ENCODE measurements at regions not wholly inside any gene's neighbourhood (a gene's known extent, or its start where the extent isn't known, plus 50 kb on each side); places are given as distances from the start of the nearest gene placed in this dataset.

DNA sequence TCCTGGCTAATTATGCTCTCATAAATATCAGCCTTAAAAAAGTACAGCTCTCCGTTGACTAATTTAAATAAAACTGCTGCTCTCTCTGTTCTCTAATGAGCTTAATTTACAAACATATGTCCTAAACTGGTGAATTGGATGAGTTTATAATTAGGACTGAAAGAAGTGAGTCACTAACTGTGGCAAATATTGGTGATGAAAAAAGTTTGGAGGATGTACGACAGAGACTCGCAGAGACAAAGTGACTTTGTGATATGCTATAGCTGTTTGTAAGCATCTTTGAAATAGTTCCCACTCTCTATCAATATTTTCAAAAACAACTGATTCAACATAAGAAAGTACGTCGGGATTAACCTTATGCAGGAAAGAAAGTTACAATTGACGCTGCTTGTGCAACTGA is 138.9 kb upstream of the TMEFF2 start:
- no peaks in the 10 kb centered on the region for H3K36me3 ChIP-seq (ENCODE audit: control insufficient read depth, insufficient read depth, low read length, severe bottlenecking)
- no peak overlapping the region for H3K4me3 ChIP-seq (ENCODE audit: low read length)
- H3K4me1 ChIP-seq (ENCODE audit: control insufficient read depth, insufficient read depth, low read length) = no peaks in the 10 kb centered on the region
- no peak overlapping the region for H3K9ac ChIP-seq (ENCODE audit: low read length)
- no peaks in the 10 kb centered on the region for H3K9me3 ChIP-seq (ENCODE audit: control insufficient read depth, low read length)
- no peaks in the 10 kb centered on the region for H3K27me3 ChIP-seq (replicated peaks; ENCODE audit: control insufficient read depth, insufficient read depth, low read length)
- DNase-seq (ENCODE audit: low read depth) = no peak

DNA sequence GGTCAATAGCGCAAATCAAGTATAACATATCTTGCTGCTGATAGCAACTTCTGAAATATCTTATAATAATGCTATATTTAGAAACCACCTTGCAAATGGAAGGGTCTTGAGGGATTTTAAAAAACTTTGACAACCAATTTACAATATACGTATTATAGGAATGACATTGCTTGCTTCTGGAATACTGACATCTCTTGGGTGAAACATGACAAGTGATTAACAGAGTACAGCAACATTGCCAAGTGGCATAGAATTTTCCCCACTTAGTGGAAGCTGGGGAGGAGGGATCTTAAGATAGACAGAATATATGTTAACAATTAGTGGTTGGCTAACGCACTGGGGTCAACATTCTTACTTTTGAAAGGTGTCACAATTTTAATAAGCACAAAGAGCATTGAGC is 133.6 kb upstream of the TMEFF2 start:
- no peaks in the 10 kb centered on the region for H3K36me3 ChIP-seq (ENCODE audit: control insufficient read depth, insufficient read depth, low read length, severe bottlenecking)
- no peaks in the 10 kb centered on the region for H3K4me1 ChIP-seq (ENCODE audit: control insufficient read depth, insufficient read depth, low read length)
- no peak for DNase-seq (ENCODE audit: low read depth)
- H3K9ac ChIP-seq (ENCODE audit: low read length) = no peak overlapping the region
- H3K9me3 ChIP-seq (ENCODE audit: control insufficient read depth, low read length) = no peaks in the 10 kb centered on the region
- H3K27me3 ChIP-seq (replicated peaks; ENCODE audit: control insufficient read depth, insufficient read depth, low read length) = no peaks in the 10 kb centered on the region
- H3K4me3 ChIP-seq (ENCODE audit: low read length) = no peak overlapping the region

DNA sequence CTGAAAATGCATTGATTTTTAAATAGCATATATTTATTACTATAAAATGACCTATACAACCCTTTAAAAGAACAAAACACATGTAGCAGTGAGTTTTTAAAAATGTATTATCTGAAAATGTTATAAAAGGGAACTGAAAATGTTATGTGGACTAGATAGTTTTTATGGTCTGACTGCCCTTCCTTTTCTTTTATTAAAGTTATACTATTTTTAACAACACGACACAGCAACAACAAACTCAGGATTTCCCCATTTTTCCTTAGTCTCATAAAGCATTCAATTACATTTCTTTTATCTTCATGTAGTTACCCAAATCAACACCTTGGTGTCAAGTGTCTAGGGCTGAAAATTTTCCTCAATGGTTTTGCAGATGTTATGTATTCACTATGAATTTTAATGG is 132.8 kb upstream of the TMEFF2 start:
- Histone ChIP-seq H3K9me3 (ENCODE audit: control insufficient read depth, low read length) (no peaks in the 10 kb centered on the region), H3K27me3 (replicated peaks; ENCODE audit: control insufficient read depth, insufficient read depth, low read length) (no peaks in the 10 kb centered on the region), H3K4me1 (ENCODE audit: control insufficient read depth, insufficient read depth, low read length) (no peaks in the 10 kb centered on the region), H3K4me3 (ENCODE audit: low read length) (no peak overlapping the region), H3K9ac (ENCODE audit: low read length) (no peak overlapping the region), H3K36me3 (ENCODE audit: control insufficient read depth, insufficient read depth, low read length, severe bottlenecking) (no peaks in the 10 kb centered on the region)
- DNase-seq (ENCODE audit: low read depth) = no peak

DNA sequence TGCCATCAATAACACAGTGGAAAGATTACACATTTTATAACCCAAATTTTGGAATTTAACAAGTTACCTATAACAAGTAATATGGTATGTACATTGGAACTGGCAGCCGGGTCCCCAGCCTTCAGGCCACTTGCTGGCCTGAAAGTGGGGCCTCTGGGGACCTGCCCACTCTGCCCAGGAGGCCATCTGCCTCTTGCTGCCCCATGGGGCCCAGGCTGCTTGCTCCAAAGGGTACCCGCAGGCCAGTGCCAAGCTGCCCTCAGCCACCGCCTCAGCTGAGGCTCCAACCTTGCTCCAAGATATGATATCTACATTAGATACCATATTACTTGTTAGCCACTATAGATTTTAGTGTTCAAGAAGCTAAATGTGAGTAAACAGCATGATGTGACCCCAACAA is 120.8 kb upstream of the TMEFF2 start:
- H3K9me3 ChIP-seq (ENCODE audit: control insufficient read depth, low read length) = no peaks in the 10 kb centered on the region
- no peak overlapping the region for H3K4me3 ChIP-seq (ENCODE audit: low read length)
- no peaks in the 10 kb centered on the region for H3K4me1 ChIP-seq (ENCODE audit: control insufficient read depth, insufficient read depth, low read length)
- no peaks in the 10 kb centered on the region for H3K36me3 ChIP-seq (ENCODE audit: control insufficient read depth, insufficient read depth, low read length, severe bottlenecking)
- no peak for DNase-seq (ENCODE audit: low read depth)
- no peak overlapping the region for H3K9ac ChIP-seq (ENCODE audit: low read length)
- H3K27me3 ChIP-seq (replicated peaks; ENCODE audit: control insufficient read depth, insufficient read depth, low read length) = no peaks in the 10 kb centered on the region

DNA sequence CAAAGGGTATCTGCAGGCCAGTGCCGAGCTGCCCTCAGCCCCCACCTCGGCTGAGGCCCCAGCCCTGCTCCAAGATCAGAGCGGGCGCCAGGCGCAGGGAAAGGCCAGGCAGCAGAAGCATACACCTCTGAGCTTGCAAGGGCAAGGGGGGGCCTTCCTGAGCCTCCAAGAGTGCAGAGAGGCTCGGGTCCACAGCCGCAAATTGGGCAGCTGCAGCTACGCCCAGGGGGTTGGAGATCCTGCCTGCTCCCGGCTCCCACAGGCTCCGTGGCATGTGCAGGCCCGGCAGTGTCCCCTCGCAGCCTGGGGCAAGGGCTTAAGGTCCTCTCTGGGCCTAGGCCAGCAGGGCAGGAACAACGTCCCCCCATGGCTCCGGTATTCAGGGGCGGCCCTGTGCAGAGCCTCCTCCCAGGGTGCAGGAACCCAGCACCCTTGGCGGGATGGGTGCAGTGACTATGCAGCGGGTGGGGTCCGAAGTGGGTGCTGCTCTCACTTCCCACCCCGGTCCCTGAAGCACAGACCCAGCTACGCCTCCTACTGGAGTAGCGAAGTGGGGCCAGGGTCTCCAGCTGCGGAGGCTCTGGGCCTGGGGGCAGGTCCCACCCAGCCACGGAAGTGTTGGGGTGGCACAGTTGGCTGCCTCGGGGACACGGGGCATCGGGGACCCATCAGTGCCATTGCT is 120.2 kb upstream of the TMEFF2 start:
- no peak for DNase-seq (ENCODE audit: low read depth)
- H3K4me3 ChIP-seq (ENCODE audit: low read length) = no peak overlapping the region
- H3K9me3 ChIP-seq (ENCODE audit: control insufficient read depth, low read length) = no peaks in the 10 kb centered on the region
- H3K9ac ChIP-seq (ENCODE audit: low read length) = no peak overlapping the region
- no peaks in the 10 kb centered on the region for H3K4me1 ChIP-seq (ENCODE audit: control insufficient read depth, insufficient read depth, low read length)
- no peaks in the 10 kb centered on the region for H3K27me3 ChIP-seq (replicated peaks; ENCODE audit: control insufficient read depth, insufficient read depth, low read length)
- H3K36me3 ChIP-seq (ENCODE audit: control insufficient read depth, insufficient read depth, low read length, severe bottlenecking) = no peaks in the 10 kb centered on the region

DNA sequence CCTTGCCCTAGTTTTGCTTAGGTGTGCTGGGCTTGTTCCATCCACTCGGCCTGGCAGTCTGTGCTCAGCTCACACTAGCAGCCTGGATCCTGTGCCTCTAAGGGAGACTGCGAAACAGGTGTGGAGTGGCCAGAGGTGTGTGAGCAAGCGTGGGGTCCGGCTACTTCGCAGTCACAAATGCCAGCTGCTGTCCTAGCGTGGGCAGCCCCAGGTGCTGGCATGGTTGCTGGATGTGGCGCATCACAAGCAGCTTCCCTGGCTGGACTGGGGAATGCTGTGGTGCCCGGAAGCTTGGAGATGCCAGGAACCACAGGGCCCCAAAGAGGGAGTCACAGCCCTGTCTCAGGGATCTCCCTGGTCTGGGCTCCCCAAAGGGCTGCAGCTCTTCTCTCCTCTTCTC is 119.0 kb upstream of the TMEFF2 start:
- Histone ChIP-seq H3K4me1 (ENCODE audit: control insufficient read depth, insufficient read depth, low read length) (no peaks in the 10 kb centered on the region), H3K4me3 (ENCODE audit: low read length) (no peak overlapping the region), H3K27me3 (replicated peaks; ENCODE audit: control insufficient read depth, insufficient read depth, low read length) (no peaks in the 10 kb centered on the region), H3K36me3 (ENCODE audit: control insufficient read depth, insufficient read depth, low read length, severe bottlenecking) (no peaks in the 10 kb centered on the region), H3K9me3 (ENCODE audit: control insufficient read depth, low read length) (no peaks in the 10 kb centered on the region), H3K9ac (ENCODE audit: low read length) (no peak overlapping the region)
- no peak for DNase-seq (ENCODE audit: low read depth)

DNA sequence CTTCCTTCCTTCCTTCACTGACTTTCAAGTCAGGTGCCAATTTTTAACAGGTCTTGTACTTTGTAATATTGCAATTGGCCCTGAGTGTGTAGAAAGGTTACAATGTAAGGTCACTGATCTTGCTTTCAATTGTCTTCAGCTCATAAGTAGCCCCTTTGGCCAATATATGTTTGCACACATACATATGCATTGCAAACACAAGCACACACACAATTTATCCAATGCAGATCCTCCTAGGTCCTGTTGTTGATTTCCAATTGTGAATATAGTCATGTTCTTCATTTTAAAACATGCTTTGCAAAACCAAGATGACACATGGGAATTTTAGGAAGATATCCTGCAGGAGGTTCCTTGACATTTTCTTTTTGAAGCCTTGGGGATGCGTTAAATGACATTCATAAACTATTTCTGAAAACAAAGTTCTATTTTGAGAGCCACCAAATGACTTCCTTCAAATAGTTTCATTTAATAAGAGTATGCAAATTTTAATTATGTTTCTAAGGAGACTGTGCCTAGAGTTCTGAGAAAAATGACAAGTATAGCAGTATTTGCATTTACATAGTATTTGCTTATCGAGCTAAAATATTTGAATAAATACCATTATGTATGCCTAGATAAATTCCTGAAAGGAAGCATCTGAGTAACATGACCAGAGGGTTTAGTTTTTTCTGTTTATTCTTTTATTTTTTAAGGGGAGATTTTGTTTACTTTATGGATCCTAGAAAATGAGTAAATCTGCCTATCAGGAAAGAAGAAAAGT is 117.1 kb upstream of the TMEFF2 start:
- H3K4me3 ChIP-seq (ENCODE audit: low read length) = no peak overlapping the region

DNA sequence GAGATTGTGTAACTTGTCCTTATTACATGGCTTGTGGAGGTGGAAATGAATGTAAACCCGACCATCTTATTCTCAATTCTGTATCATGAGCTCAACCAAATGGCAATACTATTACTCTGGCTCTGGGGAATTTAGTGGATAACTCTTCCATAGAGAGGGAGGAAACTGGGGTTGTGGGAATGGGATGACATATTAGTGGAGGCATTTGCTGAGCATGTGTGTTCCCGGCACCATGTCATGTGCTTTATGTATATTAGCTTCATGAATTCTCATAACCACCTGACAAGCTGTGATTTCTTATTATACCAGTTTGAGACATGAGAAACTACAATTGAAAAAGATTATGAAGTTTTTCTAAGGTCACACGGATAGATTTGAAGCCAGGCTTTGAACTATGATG is 112.8 kb upstream of the TMEFF2 start:
- DNase-seq (ENCODE audit: low read depth) = no peak
- Histone ChIP-seq H3K9ac (ENCODE audit: low read length) (no peak overlapping the region), H3K27me3 (replicated peaks; ENCODE audit: control insufficient read depth, insufficient read depth, low read length) (no peaks in the 10 kb centered on the region), H3K9me3 (ENCODE audit: control insufficient read depth, low read length) (no peaks in the 10 kb centered on the region), H3K4me3 (ENCODE audit: low read length) (no peak overlapping the region), H3K4me1 (ENCODE audit: control insufficient read depth, insufficient read depth, low read length) (no peaks in the 10 kb centered on the region), H3K36me3 (ENCODE audit: control insufficient read depth, insufficient read depth, low read length, severe bottlenecking) (no peaks in the 10 kb centered on the region)

More for the DNA sequence above, 117.1 kb upstream of the TMEFF2 start:
- H3K36me3 ChIP-seq (ENCODE audit: control insufficient read depth, insufficient read depth, low read length, severe bottlenecking) = no peaks in the 10 kb centered on the region
- H3K9me3 ChIP-seq (ENCODE audit: control insufficient read depth, low read length) = no peaks in the 10 kb centered on the region
- no peaks in the 10 kb centered on the region for H3K4me1 ChIP-seq (ENCODE audit: control insufficient read depth, insufficient read depth, low read length)
- no peak for DNase-seq (ENCODE audit: low read depth)
- no peak overlapping the region for H3K9ac ChIP-seq (ENCODE audit: low read length)
- no peaks in the 10 kb centered on the region for H3K27me3 ChIP-seq (replicated peaks; ENCODE audit: control insufficient read depth, insufficient read depth, low read length)

DNA sequence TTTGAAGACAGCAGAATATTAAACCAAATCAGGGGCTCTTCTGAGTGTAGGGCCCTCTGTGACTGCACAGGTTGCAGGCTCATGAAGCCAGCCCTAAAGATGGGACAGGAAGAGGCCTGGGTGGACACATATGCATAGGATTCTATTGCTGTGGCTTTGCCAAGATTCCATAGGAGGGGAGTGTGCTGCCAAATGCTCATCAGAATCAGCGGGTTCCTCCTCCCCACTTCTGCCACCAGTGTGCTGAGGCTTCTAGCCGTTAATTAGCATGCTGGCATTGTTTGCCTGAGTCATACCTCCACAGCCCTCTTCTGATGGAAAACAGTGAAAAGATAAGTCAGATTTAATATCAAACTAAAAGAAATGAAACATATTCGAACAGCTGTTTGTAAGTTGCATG is 103.9 kb upstream of the TMEFF2 start:
- Histone ChIP-seq H3K4me1 (ENCODE audit: control insufficient read depth, insufficient read depth, low read length) (no peaks in the 10 kb centered on the region), H3K9me3 (ENCODE audit: control insufficient read depth, low read length) (no peaks in the 10 kb centered on the region), H3K36me3 (ENCODE audit: control insufficient read depth, insufficient read depth, low read length, severe bottlenecking) (no peaks in the 10 kb centered on the region), H3K4me3 (ENCODE audit: low read length) (no peak overlapping the region), H3K27me3 (replicated peaks; ENCODE audit: control insufficient read depth, insufficient read depth, low read length) (no peaks in the 10 kb centered on the region), H3K9ac (ENCODE audit: low read length) (no peak overlapping the region)
- no peak for DNase-seq (ENCODE audit: low read depth)

DNA sequence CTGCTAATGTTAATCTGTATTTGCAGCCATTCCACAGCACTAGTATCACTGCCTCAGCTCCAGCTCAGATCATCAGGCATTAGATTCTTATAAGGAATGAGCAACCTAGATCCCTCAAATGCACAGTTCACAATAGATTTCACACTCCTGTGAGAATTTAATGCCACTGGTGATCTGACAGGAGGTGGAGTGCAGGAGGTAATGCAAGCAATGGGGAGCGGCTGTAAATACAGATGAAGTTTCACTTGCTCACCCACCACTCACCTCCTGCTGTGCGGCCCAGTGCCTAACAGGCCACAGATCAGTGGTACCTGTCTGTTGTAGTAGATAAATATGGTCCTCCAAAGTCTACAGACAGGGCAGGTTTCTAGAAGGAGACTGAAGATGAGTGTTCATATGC is 97.7 kb upstream of the TMEFF2 start:
- H3K4me3 ChIP-seq (ENCODE audit: low read length) = no peak overlapping the region
- no peak for DNase-seq (ENCODE audit: low read depth)
- H3K36me3 ChIP-seq (ENCODE audit: control insufficient read depth, insufficient read depth, low read length, severe bottlenecking) = no peaks in the 10 kb centered on the region
- H3K9ac ChIP-seq (ENCODE audit: low read length) = no peak overlapping the region
- H3K4me1 ChIP-seq (ENCODE audit: control insufficient read depth, insufficient read depth, low read length) = no peaks in the 10 kb centered on the region
- no peaks in the 10 kb centered on the region for H3K9me3 ChIP-seq (ENCODE audit: control insufficient read depth, low read length)
- no peaks in the 10 kb centered on the region for H3K27me3 ChIP-seq (replicated peaks; ENCODE audit: control insufficient read depth, insufficient read depth, low read length)

DNA sequence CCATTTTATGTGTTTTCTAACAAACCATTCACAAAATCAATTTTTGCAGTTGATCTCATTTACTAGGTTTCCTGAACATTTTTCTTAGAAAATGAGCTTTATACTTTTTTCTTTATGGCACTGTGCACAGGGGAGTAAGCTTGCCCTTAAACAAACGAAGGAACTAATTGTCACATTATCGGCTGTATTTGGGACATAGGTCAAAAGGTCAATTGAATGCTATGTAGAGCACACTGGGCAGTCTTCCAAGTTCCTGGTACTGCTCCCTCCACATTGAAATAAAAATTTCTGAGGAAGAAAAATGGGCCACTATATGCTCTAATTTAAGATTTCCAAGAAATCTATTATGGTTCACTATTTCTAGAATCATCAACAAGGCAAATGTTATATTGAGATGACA is 93.6 kb upstream of the TMEFF2 start:
- DNase-seq (ENCODE audit: low read depth) = no peak
- Histone ChIP-seq H3K9ac (ENCODE audit: low read length) (no peak overlapping the region), H3K4me1 (ENCODE audit: control insufficient read depth, insufficient read depth, low read length) (no peaks in the 10 kb centered on the region), H3K9me3 (ENCODE audit: control insufficient read depth, low read length) (no peaks in the 10 kb centered on the region), H3K4me3 (ENCODE audit: low read length) (no peak overlapping the region), H3K27me3 (replicated peaks; ENCODE audit: control insufficient read depth, insufficient read depth, low read length) (no peaks in the 10 kb centered on the region), H3K36me3 (ENCODE audit: control insufficient read depth, insufficient read depth, low read length, severe bottlenecking) (no peaks in the 10 kb centered on the region)
